DOHH2 (cell line): ENCODE measurements at regions not wholly inside any gene's neighbourhood (a gene's known extent, or its start where the extent isn't known, plus 50 kb on each side); places are given as distances from the start of the nearest gene placed in this dataset.

Experiments
- EZH2phosphoT487 ChIP-seq: fragments of 200-600 bp; sonication (generic); IDR thresholded peaks from 2 replicates; pipeline ENCODE4 v1.6.1; 2017; ENCODE audit warnings: borderline replicate concordance, mild to moderate bottlenecking, antibody characterized with exemption, low read length, moderate library complexity, mixed read lengths
- TF ChIP-seq, protein P1 (sequence below): fragments of 200-600 bp; sonication (generic); IDR thresholded peaks from one replicate; pipeline ENCODE4 v1.5.1; 2014; ENCODE audit warnings: antibody characterized with exemption, mild to moderate bottlenecking, low read depth, low read length; ENCODE audit not compliant: poor library complexity, severe bottlenecking

DNA sequence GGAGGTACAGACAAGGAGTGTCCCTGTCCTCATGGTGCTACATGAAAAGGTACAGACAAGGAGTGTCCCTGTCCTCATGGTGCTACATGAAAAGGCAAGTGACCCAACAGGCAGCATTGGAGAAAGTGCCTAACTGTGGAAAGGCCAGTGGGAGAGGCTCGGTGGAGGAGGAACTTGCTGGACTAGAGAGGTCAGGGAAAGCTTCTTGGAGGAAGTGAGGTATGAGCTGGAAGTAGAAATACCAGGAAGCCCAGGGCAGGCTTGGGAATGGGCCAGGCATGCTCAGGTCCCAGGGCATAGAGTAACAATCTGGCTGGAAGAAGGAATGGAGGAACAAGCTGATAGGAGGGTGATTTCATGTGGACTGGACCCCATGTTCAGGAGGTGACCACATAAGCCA lies 59.8 kb upstream of the FNDC1 start:
- TF ChIP-seq, protein P1, sequence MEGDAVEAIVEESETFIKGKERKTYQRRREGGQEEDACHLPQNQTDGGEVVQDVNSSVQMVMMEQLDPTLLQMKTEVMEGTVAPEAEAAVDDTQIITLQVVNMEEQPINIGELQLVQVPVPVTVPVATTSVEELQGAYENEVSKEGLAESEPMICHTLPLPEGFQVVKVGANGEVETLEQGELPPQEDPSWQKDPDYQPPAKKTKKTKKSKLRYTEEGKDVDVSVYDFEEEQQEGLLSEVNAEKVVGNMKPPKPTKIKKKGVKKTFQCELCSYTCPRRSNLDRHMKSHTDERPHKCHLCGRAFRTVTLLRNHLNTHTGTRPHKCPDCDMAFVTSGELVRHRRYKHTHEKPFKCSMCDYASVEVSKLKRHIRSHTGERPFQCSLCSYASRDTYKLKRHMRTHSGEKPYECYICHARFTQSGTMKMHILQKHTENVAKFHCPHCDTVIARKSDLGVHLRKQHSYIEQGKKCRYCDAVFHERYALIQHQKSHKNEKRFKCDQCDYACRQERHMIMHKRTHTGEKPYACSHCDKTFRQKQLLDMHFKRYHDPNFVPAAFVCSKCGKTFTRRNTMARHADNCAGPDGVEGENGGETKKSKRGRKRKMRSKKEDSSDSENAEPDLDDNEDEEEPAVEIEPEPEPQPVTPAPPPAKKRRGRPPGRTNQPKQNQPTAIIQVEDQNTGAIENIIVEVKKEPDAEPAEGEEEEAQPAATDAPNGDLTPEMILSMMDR: no peak
- no peak for TF ChIP-seq EZH2phosphoT487
